Kidney (tissue), 13 donors: ENCODE measurements at regions not wholly inside any gene's neighbourhood (a gene's known extent, or its start where the extent isn't known, plus 50 kb on each side); places are given as distances from the start of the nearest gene placed in this dataset.
A peak's percentile ranks its signal among the peaks of the same experiment; 100 is the strongest.

ENCODE experiments used
- DNase-seq, 5 donors: peaks; one replicate each; pipeline ENCODE4 v3.0.0-alpha.2; 2013 to 2020
- FAIRE-seq: peaks from 2 replicates; lab custom pipeline; 2012; peaks lifted over from hg19 to GRCh38; lab: Jason Lieb, UNC
- H3K27ac ChIP-seq, 2 donors: one replicate each; pipeline ENCODE4 v1.7.0; 2013; ENCODE audit warnings: low read depth in 2 of 2, low read length in 2 of 2, inconsistent platforms in 1 of 2
- H3K27me3 ChIP-seq: one replicate; pipeline ENCODE4 v1.7.1; 2013; ENCODE audit warnings: low read length, inconsistent platforms; ENCODE audit not compliant: control insufficient read depth, insufficient read depth
- H3K36me3 ChIP-seq, 3 donors: one replicate each; pipeline versions ENCODE4 v1.7.0 to v1.7.1; 2013; ENCODE audit warnings: low read length in 3 of 3, control low read depth in 1 of 3, inconsistent platforms in 1 of 3; ENCODE audit not compliant: insufficient read depth in 3 of 3, control insufficient read depth in 2 of 3
- H3K4me1 ChIP-seq, 3 donors: one replicate each; pipeline versions ENCODE4 v1.7.0 to v1.7.1; 2013; ENCODE audit warnings: low read length in 3 of 3, inconsistent platforms in 1 of 3, low read depth in 1 of 3; ENCODE audit not compliant: control insufficient read depth in 2 of 3, insufficient read depth in 2 of 3
- H3K4me3 ChIP-seq, 3 donors: one replicate each; pipeline versions ENCODE4 v1.7.0 to v1.8.1; 2013; ENCODE audit warnings: low read length in 3 of 3, control low read depth in 1 of 3, inconsistent platforms in 1 of 3
- H3K9ac ChIP-seq, 3 donors: one replicate each; pipeline versions ENCODE4 v1.7.0 to v1.7.1; 2013; ENCODE audit warnings: low read length in 3 of 3, control low read depth in 1 of 3, inconsistent platforms in 1 of 3
- H3K9me3 ChIP-seq, 3 donors: one replicate each; pipeline versions ENCODE4 v1.7.0 to v1.7.1; 2013; ENCODE audit warnings: low read length in 3 of 3, control low read depth in 1 of 3, inconsistent platforms in 1 of 3; ENCODE audit not compliant: control insufficient read depth in 2 of 3, insufficient read depth in 1 of 3
- intact Hi-C: fragments of 100-400 bp; cut with DNase I; formaldehyde crosslinking; loops from one replicate; pipeline ENCODE4 v1.11.1; 2022
- TF ChIP-seq, protein P1 (sequence below): IDR thresholded peaks from 3 replicates; pipeline ENCODE4 v1.5.1; 2012; ENCODE audit warnings: mild to moderate bottlenecking, moderate library complexity, borderline replicate concordance; ENCODE audit not compliant: insufficient read depth; ENCODE audit errors: extremely low read depth
- donor health status: control.
- donor health status: control.
- donor health status: control.
- donor health status: control.
- donor health status: control.
- donor health status: DM: yes; HTN: yes; CAD: no.
- donor health status: Normal renal cell carcinoma (clear cell type).

DNA sequence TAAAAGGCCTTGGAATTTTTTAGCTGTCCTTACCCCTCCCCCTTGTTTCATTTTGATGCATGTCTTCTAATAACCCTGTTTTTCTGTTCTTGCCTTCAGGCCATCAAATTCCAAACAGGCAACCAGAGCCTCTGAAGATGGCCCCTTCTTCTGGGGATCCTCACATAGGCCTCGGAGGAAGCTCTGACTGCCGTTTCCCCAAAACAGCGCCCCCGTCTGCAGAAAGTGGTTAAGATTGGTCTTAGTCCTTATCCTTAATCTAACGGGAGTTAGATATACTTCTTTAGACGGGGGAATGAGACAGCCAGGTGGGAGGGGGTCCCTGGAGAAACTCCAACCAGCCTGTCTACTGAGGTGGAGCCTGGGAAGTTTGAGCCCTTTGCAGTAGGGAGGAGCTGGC, 226.3 kb upstream of the ZNF608 start:
- Histone ChIP-seq H3K36me3 (no peaks in the 10 kb centered on the region), H3K27ac (no peak overlapping the region), H3K27me3 (no peaks in the 10 kb centered on the region), H3K4me1 (no peaks in the 10 kb centered on the region), H3K9ac (no peak overlapping the region), H3K9me3 (no peaks in the 10 kb centered on the region), H3K4me3 (no peak overlapping the region)
- TF ChIP-seq, protein P1, sequence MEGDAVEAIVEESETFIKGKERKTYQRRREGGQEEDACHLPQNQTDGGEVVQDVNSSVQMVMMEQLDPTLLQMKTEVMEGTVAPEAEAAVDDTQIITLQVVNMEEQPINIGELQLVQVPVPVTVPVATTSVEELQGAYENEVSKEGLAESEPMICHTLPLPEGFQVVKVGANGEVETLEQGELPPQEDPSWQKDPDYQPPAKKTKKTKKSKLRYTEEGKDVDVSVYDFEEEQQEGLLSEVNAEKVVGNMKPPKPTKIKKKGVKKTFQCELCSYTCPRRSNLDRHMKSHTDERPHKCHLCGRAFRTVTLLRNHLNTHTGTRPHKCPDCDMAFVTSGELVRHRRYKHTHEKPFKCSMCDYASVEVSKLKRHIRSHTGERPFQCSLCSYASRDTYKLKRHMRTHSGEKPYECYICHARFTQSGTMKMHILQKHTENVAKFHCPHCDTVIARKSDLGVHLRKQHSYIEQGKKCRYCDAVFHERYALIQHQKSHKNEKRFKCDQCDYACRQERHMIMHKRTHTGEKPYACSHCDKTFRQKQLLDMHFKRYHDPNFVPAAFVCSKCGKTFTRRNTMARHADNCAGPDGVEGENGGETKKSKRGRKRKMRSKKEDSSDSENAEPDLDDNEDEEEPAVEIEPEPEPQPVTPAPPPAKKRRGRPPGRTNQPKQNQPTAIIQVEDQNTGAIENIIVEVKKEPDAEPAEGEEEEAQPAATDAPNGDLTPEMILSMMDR: no peak
- DNase-seq (no peak), FAIRE-seq (no peak)
- intact Hi-C loops: no loop called here

DNA sequence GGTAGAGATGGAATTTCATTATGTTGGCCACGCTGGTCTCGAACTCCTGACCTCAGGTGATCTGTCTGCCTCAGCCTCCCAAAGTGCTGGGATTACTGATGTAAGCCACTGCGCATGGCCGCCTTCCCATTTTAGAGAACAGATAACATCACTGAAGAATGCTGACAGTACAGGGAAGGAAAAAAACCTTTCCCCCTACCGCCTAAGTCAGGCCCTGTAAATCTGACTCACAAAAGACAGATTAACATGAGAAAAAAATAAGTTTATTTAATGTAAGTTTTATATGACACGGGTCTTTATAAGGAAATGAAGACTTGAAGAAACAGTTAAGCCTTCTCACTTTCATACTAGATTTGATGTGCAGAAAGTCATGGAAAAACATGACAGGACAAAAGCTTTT, 227.2 kb upstream of the ZNF608 start:
- Histone ChIP-seq H3K36me3 (no peaks in the 10 kb centered on the region), H3K4me3 (no peak overlapping the region), H3K27ac (no peak overlapping the region), H3K9me3 (no peaks in the 10 kb centered on the region), H3K27me3 (no peaks in the 10 kb centered on the region), H3K9ac (no peak overlapping the region), H3K4me1 (no peaks in the 10 kb centered on the region)
- TF ChIP-seq, protein P1: no peak
- FAIRE-seq: no peak
- intact Hi-C loops: no loop called here
- DNase-seq: no peak

DNA sequence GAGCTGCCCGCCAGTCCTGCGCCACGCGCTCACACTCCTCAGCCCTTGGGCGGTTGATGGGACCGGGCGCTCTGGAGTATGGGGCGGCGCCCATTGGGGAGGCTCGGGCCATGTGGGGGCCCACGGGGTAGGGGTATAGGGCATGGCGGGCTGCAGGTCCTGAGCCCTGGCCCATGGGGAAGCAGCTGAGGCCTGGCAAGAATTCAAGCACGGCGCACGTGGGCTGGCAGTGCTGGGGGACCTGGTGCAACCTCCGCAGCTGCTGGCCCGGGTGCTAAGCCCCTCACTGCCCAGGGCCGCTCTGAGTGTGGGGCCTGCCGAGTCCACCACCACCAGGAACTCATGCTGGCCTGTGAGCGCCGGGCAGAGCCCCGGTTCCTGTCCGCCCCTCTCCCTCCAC, 229.6 kb upstream of the ZNF608 start:
- Histone ChIP-seq H3K4me3 (no peak overlapping the region), H3K27me3 (no peaks in the 10 kb centered on the region), H3K9ac (no peak overlapping the region), H3K27ac (no peak overlapping the region), H3K36me3 (no peaks in the 10 kb centered on the region), H3K9me3 (no peaks in the 10 kb centered on the region), H3K4me1 (no peaks in the 10 kb centered on the region)
- TF ChIP-seq, protein P1: no peak
- FAIRE-seq (no peak), DNase-seq (no peak)
- intact Hi-C loops: no loop called here

DNA sequence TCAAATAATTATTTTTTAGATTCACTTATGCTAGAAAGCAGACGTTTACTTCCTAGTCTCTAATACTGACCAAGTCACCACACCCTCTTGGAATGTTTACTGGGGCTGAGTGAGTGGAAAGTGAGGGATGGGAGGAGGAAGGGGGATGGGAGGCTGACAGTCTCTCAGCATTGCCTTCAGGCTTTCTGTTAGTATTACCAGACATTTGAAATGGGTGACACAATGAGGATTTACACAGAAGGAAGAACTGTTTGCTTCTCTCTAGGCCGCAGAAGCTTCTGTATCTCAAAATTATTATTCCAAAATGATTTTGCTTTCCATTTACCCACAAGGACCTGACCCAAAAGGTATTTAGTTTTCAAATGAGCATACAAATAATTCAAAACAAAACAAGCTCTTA, 232.8 kb upstream of the ZNF608 start:
- FAIRE-seq: no peak
- H3K9ac ChIP-seq: no peak overlapping the region
- no peaks in the 10 kb centered on the region for H3K36me3 ChIP-seq
- peaks cover 0 to 6% (median 0%) of the 10 kb centered on the region in 3 donors for H3K9me3 ChIP-seq
- intact Hi-C loops: no loop called here
- peaks cover 0 to 4% (median 0%) of the 10 kb centered on the region in 3 donors for H3K4me1 ChIP-seq
- no peak overlapping the region for H3K27ac ChIP-seq
- peak in 1 of 5 donors; percentile 26 for DNase-seq
- H3K4me3 ChIP-seq: no peak overlapping the region
- no peaks in the 10 kb centered on the region for H3K27me3 ChIP-seq
- TF ChIP-seq, protein P1: no peak
